IMR-90 (cell line): ENCODE measurements at regions not wholly inside any gene's neighbourhood (a gene's known extent, or its start where the extent isn't known, plus 50 kb on each side); places are given as distances from the start of the nearest gene placed in this dataset.

ENCODE experiments used
- ATAC-seq: fragments of 200-7000 bp; cut with Tn5 transposase; 2 replicates; pipeline ENCODE4 v1.9.1; 2020; ENCODE audit warnings: low read depth, mild to moderate bottlenecking, moderate library complexity
- BruUV-seq: library from RNA; stranded (reverse); fragments of 400-500 nt; replicated peaks from 2 replicates; lab custom pipeline; 2021; lab: Mats Ljungman, UMichigan
- CTCF ChIA-PET: fragments of 300-600 bp; formaldehyde crosslinking; extraction: SDS; loops from one replicate; lab custom pipeline; 2021; ENCODE audit warnings: antibody characterized with exemption; lab: Yijun Ruan, JAX
- POLR2A ChIA-PET: fragments of 300-600 bp; sonication (Branson Sonifier 250); formaldehyde crosslinking; loops from one replicate; lab custom pipeline; 2022; ENCODE audit warnings: antibody characterized with exemption; ENCODE audit not compliant: unreplicated experiment; lab: Charles Lee
- DNase-seq: peaks from one replicate; pipeline ENCODE4 v3.0.0; 2013
- H2AFZ ChIP-seq: replicated peaks from 2 replicates; pipeline ENCODE3; 2013; ENCODE audit warnings: low read length, mild to moderate bottlenecking; ENCODE audit not compliant: poor library complexity
- H2AK5ac ChIP-seq: 2 replicates; pipeline ENCODE4 v1.6.1; 2013; ENCODE audit warnings: low read depth, low read length, inconsistent platforms
- H2AK9ac ChIP-seq: replicated peaks from 2 replicates; pipeline ENCODE3; 2013; ENCODE audit warnings: mild to moderate bottlenecking, low read depth, low read length, moderate library complexity; ENCODE audit not compliant: poor library complexity
- H2BK120ac ChIP-seq: 2 replicates; pipeline ENCODE4 v1.6.1; 2013; ENCODE audit warnings: low read depth, low read length, inconsistent platforms
- H2BK15ac ChIP-seq: 3 replicates; pipeline ENCODE4 v1.6.1; 2013; ENCODE audit warnings: low read depth, low read length, inconsistent platforms
- H2BK20ac ChIP-seq: 2 replicates; pipeline ENCODE4 v1.6.1; 2013; ENCODE audit warnings: low read depth, mild to moderate bottlenecking, inconsistent platforms, low read length, moderate library complexity
- H2BK5ac ChIP-seq: 2 replicates; pipeline ENCODE4 v1.6.1; 2013; ENCODE audit warnings: mild to moderate bottlenecking, low read depth, low read length, inconsistent platforms; ENCODE audit not compliant: poor library complexity, severe bottlenecking
- H3K14ac ChIP-seq: replicated peaks from 2 replicates; pipeline ENCODE4 v1.6.1; 2013; ENCODE audit warnings: low read depth, low read length, inconsistent platforms
- H3K18ac ChIP-seq: 2 replicates; pipeline ENCODE4 v1.6.1; 2013; ENCODE audit warnings: low read depth, low read length, control low read depth
- H3K23ac ChIP-seq: 2 replicates; pipeline ENCODE4 v1.6.1; 2013; ENCODE audit warnings: low read depth, low read length, inconsistent platforms
- H3K27ac ChIP-seq: 2 replicates; pipeline ENCODE4 v1.5.1; 2013; ENCODE audit warnings: mild to moderate bottlenecking, control low read depth, low read length; ENCODE audit not compliant: insufficient read depth
- H3K27me3 ChIP-seq: 2 replicates; pipeline ENCODE4 v1.6.1; 2013; ENCODE audit warnings: low read length; ENCODE audit not compliant: control insufficient read depth, insufficient read depth
- H3K36me3 ChIP-seq: 2 replicates; pipeline ENCODE4 v1.6.1; 2013; ENCODE audit warnings: low read length, mixed read lengths; ENCODE audit not compliant: control insufficient read depth, insufficient read depth
- H3K4ac ChIP-seq: 2 replicates; pipeline ENCODE4 v1.6.1; 2013; ENCODE audit warnings: low read depth, low read length, inconsistent platforms
- H3K4me1 ChIP-seq: 2 replicates; pipeline ENCODE4 v1.6.1; 2013; ENCODE audit warnings: low read length, mixed read lengths; ENCODE audit not compliant: control insufficient read depth, insufficient read depth
- H3K4me2 ChIP-seq: 2 replicates; pipeline ENCODE4 v1.6.1; 2013; ENCODE audit warnings: low read depth, mild to moderate bottlenecking, control low read depth, low read length, moderate library complexity
- H3K4me3 ChIP-seq: 2 replicates; pipeline ENCODE4 v1.5.1; 2013; ENCODE audit warnings: low read depth, mild to moderate bottlenecking, control low read depth, low read length, moderate library complexity; ENCODE audit not compliant: insufficient read depth
- H3K56ac ChIP-seq: 2 replicates; pipeline ENCODE4 v1.6.1; 2013; ENCODE audit warnings: low read length, inconsistent platforms; ENCODE audit not compliant: insufficient read depth; ENCODE audit errors: extremely low read depth
- H3K79me1 ChIP-seq, 2 experiments: 2 replicates each; pipeline ENCODE4 v1.6.1; 2013; ENCODE audit warnings: low read length in 2 of 2, inconsistent platforms in 1 of 2, low read depth in 1 of 2
- H3K9ac ChIP-seq: 2 replicates; pipeline ENCODE4 v1.6.1; 2013; ENCODE audit warnings: low read depth, low read length, control low read depth
- H3K9me1 ChIP-seq: 2 replicates; pipeline ENCODE4 v1.6.1; 2013; ENCODE audit warnings: low read length, inconsistent platforms; ENCODE audit not compliant: insufficient read depth
- H3K9me3 ChIP-seq: 2 replicates; pipeline ENCODE4 v1.6.1; 2013; ENCODE audit warnings: low read length; ENCODE audit not compliant: control insufficient read depth, insufficient read depth
- H4K20me1 ChIP-seq: 2 replicates; pipeline ENCODE4 v1.6.1; 2013; ENCODE audit warnings: low read length, inconsistent platforms; ENCODE audit not compliant: insufficient read depth
- H4K5ac ChIP-seq: 2 replicates; pipeline ENCODE4 v1.6.1; 2013; ENCODE audit warnings: mild to moderate bottlenecking, low read depth, low read length, control low read depth
- H4K8ac ChIP-seq, 2 experiments: 2 replicates each; pipeline ENCODE4 v1.6.1; 2013; ENCODE audit warnings: low read depth in 2 of 2, low read length in 2 of 2, control low read depth in 1 of 2, inconsistent platforms in 1 of 2
- H4K91ac ChIP-seq: 2 replicates; pipeline ENCODE4 v1.6.1; 2013; ENCODE audit warnings: low read depth, low read length, inconsistent platforms; ENCODE audit not compliant: insufficient read depth
- BHLHE40 ChIP-seq: fragments of 150-350 bp; IDR thresholded peaks from 2 replicates; pipeline ENCODE4 v1.6.1; 2016; ENCODE audit warnings: mild to moderate bottlenecking, low read depth, low read length
- CEBPB ChIP-seq: IDR thresholded peaks from 2 replicates; pipeline ENCODE4 v1.6.1; 2012; ENCODE audit warnings: low read depth, low read length, improper control_type of control experiment
- CHD1 ChIP-seq: IDR thresholded peaks from 2 replicates; pipeline ENCODE4 v1.6.1; 2012; ENCODE audit warnings: low read depth, low read length, improper control_type of control experiment
- ELK1 ChIP-seq: fragments of 150-350 bp; IDR thresholded peaks from 2 replicates; pipeline ENCODE4 v1.6.1; 2016; ENCODE audit warnings: low read depth, mild to moderate bottlenecking, low read length, moderate library complexity, borderline replicate concordance
- FOS ChIP-seq: fragments of 150-350 bp; IDR thresholded peaks from 2 replicates; pipeline ENCODE4 v1.6.1; 2016; ENCODE audit warnings: low read depth, low read length
- MAFK ChIP-seq: IDR thresholded peaks from 2 replicates; pipeline ENCODE4 v1.6.1; 2012; ENCODE audit warnings: low read depth, low read length, improper control_type of control experiment
- MAZ ChIP-seq: IDR thresholded peaks from 2 replicates; pipeline ENCODE4 v1.6.1; 2012; ENCODE audit warnings: low read depth, mild to moderate bottlenecking, low read length, improper control_type of control experiment, moderate library complexity, borderline replicate concordance
- MXI1 ChIP-seq: IDR thresholded peaks from 2 replicates; pipeline ENCODE4 v1.6.1; 2012; ENCODE audit warnings: low read depth, mild to moderate bottlenecking, low read length, moderate library complexity, borderline replicate concordance
- NFE2L2 ChIP-seq: fragments of 150-350 bp; IDR thresholded peaks from 2 replicates; pipeline ENCODE4 v1.6.1; 2016; ENCODE audit warnings: low read depth, mild to moderate bottlenecking, low read length
- POLR2A ChIP-seq: IDR thresholded peaks from 2 replicates; pipeline ENCODE4 v1.6.1; 2012; ENCODE audit warnings: mild to moderate bottlenecking, low read depth, low read length
- RAD21 ChIP-seq: IDR thresholded peaks from 2 replicates; pipeline ENCODE4 v1.6.1; 2012; ENCODE audit warnings: low read length, improper control_type of control experiment
- RCOR1 ChIP-seq: IDR thresholded peaks from 2 replicates; pipeline ENCODE4 v1.6.1; 2012; ENCODE audit warnings: mild to moderate bottlenecking, low read length, improper control_type of control experiment; ENCODE audit not compliant: insufficient replicate concordance
- RFX5 ChIP-seq: IDR thresholded peaks from 2 replicates; pipeline ENCODE4 v1.8.0; 2012; ENCODE audit warnings: low read depth, mild to moderate bottlenecking, low read length, moderate library complexity
- SMC3 ChIP-seq: fragments of 150-350 bp; IDR thresholded peaks from 2 replicates; pipeline ENCODE4 v1.6.1; 2016; ENCODE audit warnings: low read depth, mild to moderate bottlenecking, antibody characterized with exemption, low read length, moderate library complexity
- USF2 ChIP-seq: fragments of 150-350 bp; IDR thresholded peaks from 2 replicates; pipeline ENCODE4 v1.6.1; 2017; ENCODE audit warnings: mild to moderate bottlenecking, antibody characterized with exemption, low read length, low read depth
- WGBS, 2 experiments: methylation state at CpG; one replicate each; pipeline versions ENCODE4 v1.1.5 to v1.1.7; 2013; ENCODE audit warnings: missing lambda C conversion rate in 2 of 2; ENCODE audit not compliant: insufficient read length in 1 of 2; ENCODE audit errors: extremely low coverage in 2 of 2; 5-methylcytosine and 5-hydroxymethylcytosine counted together
- dilution Hi-C: fragments of 300-500 bp; cut with HindIII; formaldehyde crosslinking; loops from one replicate; pipeline ENCODE4 v1.14.3; 2018; ENCODE audit warnings: low sequenced_read_pairs; ENCODE audit not compliant: unreplicated experiment
- in situ Hi-C: fragments of 300-500 bp; cut with MboI; formaldehyde crosslinking; loops from 3 replicates; pipeline ENCODE4 v1.14.3; 2019; ENCODE audit warnings: low sequenced_read_pairs, inconsistent platforms, mixed read lengths
- intact Hi-C: fragments of 100-400 bp; cut with micrococcal nuclease; formaldehyde crosslinking; loops from 2 replicates; pipeline ENCODE4 v1.10.0; 2022
- TF ChIP-seq, protein P1 (sequence below): conservative IDR thresholded peaks from 2 replicates; pipeline ENCODE4 v1.5.1; 2012; ENCODE audit warnings: mild to moderate bottlenecking, low read depth, low read length, improper control_type of control experiment

- H3K9ac ChIP-seq, result no peak overlapping the region
- no peak overlapping the region for H2BK20ac ChIP-seq
- dilution Hi-C loops, result no loop called here
- in situ Hi-C loops, result no loop called here
- intact Hi-C loops, result no loop called here
- H4K8ac ChIP-seq, result no peak overlapping the region
- DNase-seq, result no peak
- H2AFZ ChIP-seq, result no peak overlapping the region
- H3K4me1 ChIP-seq, result no peaks in the 10 kb centered on the region
- no peaks in the 10 kb centered on the region for H3K27me3 ChIP-seq
- no peak overlapping the region for H2BK5ac ChIP-seq
- ATAC-seq, result no peak
- H3K23ac ChIP-seq, result no peak overlapping the region
- H2AK9ac ChIP-seq, result no peak overlapping the region
- H3K18ac ChIP-seq, result no peak overlapping the region
- no peak overlapping the region for H3K14ac ChIP-seq
- H3K9me3 ChIP-seq, result 0 out of 2 replicates have a peak, but pooled peaks cover 2% of the 10 kb centered on the region
- H3K4me2 ChIP-seq, result no peak overlapping the region
- no peak overlapping the region for H3K56ac ChIP-seq
- no peaks in the 10 kb centered on the region for H4K20me1 ChIP-seq
- no peak overlapping the region for H3K4me3 ChIP-seq
- no peak overlapping the region for H3K27ac ChIP-seq
- POLR2A ChIA-PET, result no interaction called here
- no CpG with 5 or more reads among the region's 2 CpGs for WGBS, 2 experiments
- no TSS peak for BruUV-seq
- H2BK15ac ChIP-seq, result no peak overlapping the region
- no peaks in the 10 kb centered on the region for H3K36me3 ChIP-seq
- no peaks in the 10 kb centered on the region for H3K79me1 ChIP-seq
- TF ChIP-seq MXI1, result no peak
- TF ChIP-seq, protein P1, sequence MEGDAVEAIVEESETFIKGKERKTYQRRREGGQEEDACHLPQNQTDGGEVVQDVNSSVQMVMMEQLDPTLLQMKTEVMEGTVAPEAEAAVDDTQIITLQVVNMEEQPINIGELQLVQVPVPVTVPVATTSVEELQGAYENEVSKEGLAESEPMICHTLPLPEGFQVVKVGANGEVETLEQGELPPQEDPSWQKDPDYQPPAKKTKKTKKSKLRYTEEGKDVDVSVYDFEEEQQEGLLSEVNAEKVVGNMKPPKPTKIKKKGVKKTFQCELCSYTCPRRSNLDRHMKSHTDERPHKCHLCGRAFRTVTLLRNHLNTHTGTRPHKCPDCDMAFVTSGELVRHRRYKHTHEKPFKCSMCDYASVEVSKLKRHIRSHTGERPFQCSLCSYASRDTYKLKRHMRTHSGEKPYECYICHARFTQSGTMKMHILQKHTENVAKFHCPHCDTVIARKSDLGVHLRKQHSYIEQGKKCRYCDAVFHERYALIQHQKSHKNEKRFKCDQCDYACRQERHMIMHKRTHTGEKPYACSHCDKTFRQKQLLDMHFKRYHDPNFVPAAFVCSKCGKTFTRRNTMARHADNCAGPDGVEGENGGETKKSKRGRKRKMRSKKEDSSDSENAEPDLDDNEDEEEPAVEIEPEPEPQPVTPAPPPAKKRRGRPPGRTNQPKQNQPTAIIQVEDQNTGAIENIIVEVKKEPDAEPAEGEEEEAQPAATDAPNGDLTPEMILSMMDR, result no peak
- no peak for TF ChIP-seq SMC3
- no peak for TF ChIP-seq CEBPB
- TF ChIP-seq MAZ, result no peak
- no peak for TF ChIP-seq FOS
- TF ChIP-seq CHD1, result no peak
- no peak for TF ChIP-seq RFX5
- no peak for TF ChIP-seq ELK1
- TF ChIP-seq RCOR1, result no peak
- TF ChIP-seq MAFK, result no peak
- TF ChIP-seq POLR2A, result no peak
- TF ChIP-seq RAD21, result no peak
- no peak for TF ChIP-seq USF2
- TF ChIP-seq BHLHE40, result no peak
- TF ChIP-seq NFE2L2, result no peak
- no peak overlapping the region for H4K5ac ChIP-seq
- CTCF ChIA-PET, result no interaction called here
- no peak overlapping the region for H2BK120ac ChIP-seq
- no peak overlapping the region for H4K91ac ChIP-seq
- H3K4ac ChIP-seq, result no peak overlapping the region
- H3K9me1 ChIP-seq, result no peaks in the 10 kb centered on the region
- no peak overlapping the region for H2AK5ac ChIP-seq
These were observed 246.7 kb upstream of the ARHGAP24 start for GRCh38 chr4:85228264-85228663.
